ENCODE measurements at regions not wholly inside any gene's neighbourhood (a gene's known extent, or its start where the extent isn't known, plus 50 kb on each side); places are given as distances from the start of the nearest gene placed in this dataset.
"Not testable (repeated sequence)": the region's sequence is repeated elsewhere in the genome, so short reads cannot be mapped to it uniquely, and the experiment has no call there.

GRCh38 chr15:21174761-21175160 lies 265.5 kb downstream of the POTEB3 start:
- DNase-seq, result not testable (repeated sequence)

- DNase-seq, result not testable (repeated sequence)
These were observed 285.3 kb upstream of the POTEB2 start for GRCh38 chr15:21151203-21151966.

- peak in 1 of 5 donors; percentile 5 for DNase-seq
These were observed 282.0 kb upstream of the POTEB2 start for GRCh38 chr15:21148136-21148535.

- not testable (repeated sequence) for DNase-seq
These were observed 267.8 kb upstream of the POTEB2 start for GRCh38 chr15:21133893-21134292.

GRCh38 chr15:21112271-21113053 lies 246.3 kb upstream of the POTEB2 start:
- DNase-seq, result peak in 2 of 5 donors; percentile 12 to 21

DNA sequence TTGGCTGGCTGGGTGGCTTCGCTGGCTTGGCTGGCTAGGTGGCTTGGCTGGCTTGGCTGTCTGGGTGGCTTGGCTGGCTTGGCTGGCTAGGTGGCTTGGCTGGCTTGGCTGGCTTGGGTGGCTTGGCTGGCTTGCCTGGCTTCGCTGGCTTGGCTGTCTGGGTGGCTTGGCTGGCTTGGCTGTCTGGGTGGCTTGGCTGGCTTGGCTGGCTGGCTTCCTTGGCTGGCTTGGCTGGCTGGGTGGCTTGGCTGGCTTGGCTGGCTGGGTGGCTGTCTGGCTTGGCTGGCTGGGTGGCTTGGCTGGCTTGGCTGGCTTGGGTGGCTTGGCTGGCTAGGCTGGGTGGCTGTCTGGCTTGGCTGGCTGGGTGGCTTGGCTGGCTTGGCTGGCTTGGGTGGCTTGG lies 245.7 kb upstream of the POTEB2 start:
- DNase-seq, result peak in 4 of 5 donors; percentile 0 to 40 (median 20)

- DNase-seq, result not testable (repeated sequence)
These were observed 245.1 kb upstream of the POTEB2 start for GRCh38 chr15:21111172-21111571.

DNA sequence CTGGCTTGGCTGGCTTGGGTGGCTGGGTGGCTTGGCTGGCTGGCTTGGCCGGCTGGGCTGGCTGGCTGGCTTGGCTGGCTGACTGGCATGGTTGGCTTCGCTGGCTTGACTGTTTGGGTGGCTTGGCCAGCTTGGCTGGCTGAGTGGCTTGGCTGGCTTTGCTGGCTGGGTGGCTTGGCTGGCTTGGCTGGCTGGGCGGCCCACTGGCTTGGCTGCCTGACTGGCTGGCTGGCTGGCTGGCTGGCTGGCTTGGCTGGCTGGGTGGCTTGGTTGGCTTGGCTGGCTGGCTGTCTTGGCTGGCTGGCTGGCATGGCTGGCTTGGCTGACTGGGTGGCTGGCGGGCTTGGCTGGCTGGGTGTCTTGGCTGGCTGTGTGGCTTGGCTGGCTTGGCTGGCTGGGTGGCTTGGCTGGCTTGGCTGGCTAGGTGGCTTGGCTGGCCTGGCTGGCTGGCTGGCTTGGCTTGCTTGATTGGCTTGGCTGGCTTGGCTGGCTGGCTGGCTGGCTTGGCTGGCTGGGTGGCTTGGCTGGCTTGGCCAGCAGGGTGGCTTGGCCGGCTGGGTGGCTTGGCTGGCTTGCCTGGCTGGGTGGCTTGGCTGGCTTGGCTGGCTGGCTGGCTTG lies 244.2 kb upstream of the POTEB2 start:
- DNase-seq, result peak in 3 of 5 donors; percentile 12 to 67 (median 50)

- DNase-seq, result not testable (repeated sequence)
These were observed 242.3 kb upstream of the POTEB2 start for GRCh38 chr15:21108384-21108783.

GRCh38 chr15:21107399-21108381 lies 241.6 kb upstream of the POTEB2 start:
- DNase-seq, result peak in 3 of 5 donors; percentile 2 to 41 (median 31)

DNA sequence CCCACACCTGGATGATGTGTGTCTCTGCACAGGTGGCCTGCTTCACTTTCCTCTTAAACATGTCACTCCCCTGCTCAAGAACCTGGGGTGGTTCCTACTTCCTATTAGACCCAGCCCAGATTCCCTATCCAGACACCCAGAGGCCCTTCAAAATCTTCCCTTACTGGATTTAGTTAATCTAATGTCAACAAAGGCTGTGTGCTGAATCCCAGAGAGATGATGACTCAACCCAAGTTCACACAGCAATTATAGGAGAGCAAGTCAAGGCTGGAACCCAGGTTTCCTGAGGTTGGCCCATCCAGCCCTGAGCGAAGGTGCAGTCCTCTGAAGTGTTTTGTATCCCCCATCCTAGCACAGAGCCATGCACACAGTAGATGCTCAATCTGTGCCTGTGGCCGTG lies 230.5 kb upstream of the POTEB2 start:
- not testable (repeated sequence) for DNase-seq

- DNase-seq, result not testable (repeated sequence)
These were observed 213.4 kb upstream of the POTEB2 start for GRCh38 chr15:21079544-21079943.

DNA sequence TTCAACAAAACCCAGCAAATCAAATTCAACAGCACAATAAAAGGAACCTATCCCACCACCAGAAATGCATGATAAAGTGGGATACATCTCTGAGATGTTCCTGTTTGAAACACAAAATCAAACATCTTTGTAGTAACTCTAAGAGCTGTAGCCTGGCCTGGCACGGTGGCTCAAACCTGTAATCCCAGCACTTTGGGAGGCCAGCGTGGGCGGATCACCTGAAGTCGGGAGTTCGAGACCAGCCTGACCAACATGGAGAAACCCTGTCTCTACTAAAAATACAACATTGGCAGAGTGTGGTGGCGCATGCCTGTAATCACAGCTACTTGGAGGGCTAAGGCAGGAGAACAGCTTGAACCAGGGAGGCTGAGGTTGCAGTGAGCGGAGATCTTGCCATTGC lies 202.8 kb upstream of the POTEB2 start:
- DNase-seq, result not testable (repeated sequence)

- DNase-seq, result not testable (repeated sequence)
These were observed 197.4 kb upstream of the POTEB2 start for GRCh38 chr15:21063512-21063911.

DNA sequence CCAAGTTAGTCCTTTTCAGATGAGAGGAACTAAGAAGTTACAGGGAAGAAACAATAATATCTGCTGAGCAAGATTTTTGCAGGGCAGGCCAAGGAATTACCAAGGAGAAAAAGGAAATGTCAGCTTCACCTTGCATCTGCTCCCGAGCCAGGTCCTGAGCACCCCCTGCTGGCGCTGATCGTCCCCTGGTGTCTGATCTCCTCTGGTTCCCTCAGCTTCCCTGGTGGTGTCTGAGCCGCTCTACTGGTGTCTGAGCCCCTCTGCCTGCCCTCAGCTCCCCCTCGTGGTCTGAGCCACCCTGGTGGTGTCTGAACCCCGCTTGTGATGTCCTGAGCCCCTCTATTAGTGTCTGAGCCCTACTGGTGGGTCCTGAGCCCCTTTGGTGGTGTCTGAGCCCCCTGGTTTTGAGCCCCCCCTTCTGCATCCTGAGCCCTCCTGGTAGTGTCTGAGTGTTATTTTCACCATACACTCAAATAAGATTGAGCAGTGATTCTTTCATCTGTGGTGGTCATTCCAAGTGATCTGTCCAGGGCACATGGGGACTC lies 196.6 kb upstream of the POTEB2 start:
- not testable (repeated sequence) for DNase-seq

DNA sequence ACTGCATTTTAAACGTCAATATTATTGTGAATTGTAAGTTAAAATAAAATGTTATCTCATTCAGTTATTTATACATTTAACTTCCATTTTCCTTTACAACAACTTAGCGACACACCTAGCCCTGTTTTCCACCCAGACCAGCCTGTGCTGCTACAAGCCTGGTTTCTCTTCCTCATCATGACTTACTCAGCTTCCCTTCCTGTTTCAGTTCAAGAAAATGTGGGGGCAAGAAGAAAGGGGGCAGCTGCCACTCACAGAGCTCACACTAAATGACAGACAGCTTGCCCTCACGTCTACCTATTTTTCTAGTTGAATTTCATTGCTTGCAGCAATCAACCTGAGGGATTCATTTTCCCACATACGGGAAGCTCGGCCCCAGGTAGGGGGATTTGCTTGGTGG lies 185.8 kb upstream of the POTEB2 start:
- not testable (repeated sequence) for DNase-seq

DNA sequence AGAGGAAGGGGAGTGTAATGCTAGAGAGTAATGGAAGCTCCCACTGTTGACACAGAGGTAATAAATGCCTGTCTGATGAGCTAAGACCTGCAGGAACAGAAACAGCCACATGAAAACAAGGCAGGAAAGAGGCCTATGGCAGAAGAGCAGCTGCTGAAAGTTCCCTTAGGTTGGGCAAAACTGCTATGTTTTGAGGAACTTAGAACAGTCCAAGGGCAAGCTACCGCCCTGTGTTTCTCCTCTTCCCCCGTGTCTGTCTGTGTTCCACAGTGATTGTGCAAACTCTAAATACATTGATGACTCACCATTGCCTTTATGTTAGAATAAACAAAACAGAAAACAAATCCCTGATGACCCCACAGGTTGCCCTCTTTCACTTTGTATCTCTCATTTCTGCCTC lies 165.6 kb upstream of the POTEB2 start:
- not testable (repeated sequence) for DNase-seq

- not testable (repeated sequence) for DNase-seq
These were observed 162.9 kb upstream of the POTEB2 start for GRCh38 chr15:21029001-21029400.

DNA sequence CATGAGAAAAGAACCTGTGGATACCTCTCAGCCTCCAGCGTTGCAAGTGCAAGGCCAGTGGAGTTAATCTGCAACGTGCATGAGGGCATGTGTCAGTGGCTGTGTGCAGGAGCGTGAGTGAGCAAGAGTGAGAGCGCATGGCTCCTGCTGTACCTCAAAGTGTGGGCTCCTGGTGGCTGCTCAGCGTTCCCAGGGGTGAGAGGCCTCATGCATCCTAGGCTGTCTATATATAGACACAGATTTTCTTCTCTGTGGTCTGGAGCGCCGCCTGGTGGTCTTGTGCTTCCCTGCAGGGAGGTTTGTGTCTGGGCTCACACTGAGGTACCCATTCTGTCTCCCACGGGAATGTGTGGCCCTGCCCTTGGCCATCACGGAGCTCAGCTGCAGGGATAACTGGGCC lies 161.8 kb upstream of the POTEB2 start:
- DNase-seq, result not testable (repeated sequence)

DNA sequence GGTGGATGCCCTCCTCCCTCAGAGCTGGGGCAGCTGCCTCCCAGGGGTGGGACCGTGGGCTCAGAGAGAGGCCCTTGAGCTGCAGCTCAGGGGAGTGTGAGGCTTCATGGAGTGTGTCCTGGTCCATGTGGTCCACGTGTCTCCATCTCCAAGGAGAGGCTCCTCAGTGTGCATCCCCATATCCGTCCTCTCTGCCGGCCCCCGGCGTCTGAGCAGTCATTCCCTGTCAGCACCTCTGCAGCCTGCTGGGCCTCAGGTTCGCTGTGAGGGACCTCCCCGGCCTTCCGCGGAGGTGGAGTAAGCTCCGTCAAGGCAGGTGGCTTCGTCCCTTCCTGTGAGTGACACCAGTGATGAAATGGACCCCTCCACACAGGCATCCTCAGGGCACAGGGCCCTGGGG lies 160.7 kb upstream of the POTEB2 start:
- not testable (repeated sequence) for DNase-seq

DNA sequence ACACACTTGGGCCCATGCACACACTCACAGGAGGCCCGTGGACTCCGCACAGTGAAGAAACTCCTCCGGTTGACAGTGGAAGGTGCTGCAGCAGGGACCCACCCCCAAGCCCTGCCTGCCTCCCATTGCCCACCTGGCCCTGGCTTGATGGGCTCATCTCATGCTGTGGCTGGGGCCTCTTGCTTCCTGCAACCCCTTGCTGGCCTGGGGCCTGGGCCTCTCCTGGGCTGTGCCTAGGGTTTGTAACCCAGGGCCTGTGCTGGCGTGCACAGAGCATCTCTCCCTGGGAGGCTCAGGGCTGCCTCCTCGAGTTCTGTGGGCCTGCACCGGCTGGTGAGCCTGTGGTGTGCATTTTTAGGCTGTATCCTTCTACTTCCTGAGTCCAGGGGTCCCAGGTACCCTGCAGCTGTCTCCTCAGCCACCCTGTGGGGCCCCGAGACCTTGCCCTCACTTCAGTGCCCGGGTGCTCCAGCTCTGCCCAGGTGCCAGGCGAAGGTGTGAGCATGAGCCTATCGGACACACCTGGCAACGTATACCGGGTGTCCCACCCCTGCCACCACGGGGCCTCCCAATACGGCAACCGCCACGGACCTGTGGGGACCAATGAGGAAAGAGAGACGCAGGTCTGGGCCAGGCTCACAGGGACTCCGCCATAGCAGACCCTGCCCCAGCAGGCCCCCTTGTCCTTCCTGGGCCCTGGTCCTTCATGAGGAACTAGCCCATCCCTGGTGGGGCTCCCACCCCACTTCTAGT lies 158.3 kb upstream of the POTEB2 start:
- not testable (repeated sequence) for DNase-seq
